GM21825 (cell line): ENCODE measurements at regions not wholly inside any gene's neighbourhood (a gene's known extent, or its start where the extent isn't known, plus 50 kb on each side); places are given as distances from the start of the nearest gene placed in this dataset.
"Not testable (repeated sequence)": the region's sequence is repeated elsewhere in the genome, so short reads cannot be mapped to it uniquely, and the experiment has no call there.

Source experiments
- ATAC-seq: cut with Tn5 transposase; IDR thresholded peaks from one replicate; pipeline ENCODE4 v1.9.1; 2021; ENCODE audit warnings: mild to moderate bottlenecking, moderate library complexity; ENCODE audit not compliant: unreplicated experiment

DNA sequence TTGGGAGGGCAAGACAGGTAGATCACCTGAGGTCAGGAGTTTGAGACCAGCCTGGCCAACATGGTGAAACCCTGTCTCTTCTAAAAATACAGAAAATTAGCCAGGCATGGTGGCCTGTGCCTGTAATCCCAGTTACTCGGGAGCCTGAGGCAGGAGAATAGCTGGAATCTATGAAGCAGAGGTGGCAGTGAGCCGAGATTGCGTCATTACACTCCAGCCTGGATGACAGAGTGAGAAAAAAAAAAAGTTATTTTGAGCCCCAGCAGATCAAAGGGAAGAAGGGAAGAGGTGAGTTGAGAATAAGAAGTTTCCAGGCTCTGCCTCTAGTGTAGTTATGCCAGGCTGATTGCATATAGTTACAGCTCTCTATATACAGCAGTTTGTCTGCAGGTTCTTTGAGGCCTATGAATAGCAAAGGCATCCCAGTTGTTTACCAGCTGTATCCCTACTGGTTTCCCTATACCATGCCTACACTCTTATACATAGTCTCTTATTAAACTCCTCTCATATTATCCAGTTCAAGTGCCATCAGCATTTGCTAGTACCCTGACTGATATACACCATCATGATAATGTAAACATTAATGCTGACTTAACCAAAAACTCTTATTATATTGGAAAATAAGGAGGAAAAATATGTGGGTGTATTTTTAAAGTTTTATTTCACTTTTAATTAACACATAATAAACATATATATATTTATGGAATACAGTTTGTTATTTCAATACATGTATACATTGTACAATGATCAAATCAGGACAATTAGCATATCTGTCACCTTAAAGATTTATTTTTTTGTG lies 823.6 kb upstream of the ADGRB3 start:
- ATAC-seq: no peak

DNA sequence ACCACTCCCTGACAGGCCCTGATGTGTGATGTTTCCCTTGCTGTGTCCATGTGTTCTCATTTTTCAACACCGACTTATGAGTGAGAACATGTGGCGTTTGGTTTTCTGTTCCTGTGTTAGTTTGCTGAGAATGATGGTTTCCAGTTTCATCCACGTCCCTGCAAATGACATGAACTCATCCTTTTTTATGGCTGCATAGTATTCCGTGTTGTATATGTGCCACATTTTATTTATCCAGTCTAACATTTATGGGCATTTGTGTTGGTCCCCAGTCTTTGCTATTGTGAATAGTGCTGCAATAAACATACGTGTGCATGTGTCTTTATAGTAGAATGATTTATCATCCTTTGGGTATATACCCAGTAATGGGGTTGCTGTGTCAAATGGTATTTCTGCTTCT lies 830.3 kb upstream of the ADGRB3 start:
- ATAC-seq: not testable (repeated sequence)

- ATAC-seq: no peak
These were observed 832.3 kb upstream of the ADGRB3 start for GRCh38 chr6:67802771-67803170.

- ATAC-seq: no peak
These were observed 842.1 kb upstream of the ADGRB3 start for GRCh38 chr6:67792996-67793395.

- ATAC-seq: no peak
These were observed 844.5 kb upstream of the ADGRB3 start for GRCh38 chr6:67790569-67790968.

- not testable (repeated sequence) for ATAC-seq
These were observed 848.0 kb upstream of the ADGRB3 start for GRCh38 chr6:67787119-67787518.

GRCh38 chr6:67779876-67780275 lies 855.2 kb upstream of the ADGRB3 start:
- no peak for ATAC-seq

DNA sequence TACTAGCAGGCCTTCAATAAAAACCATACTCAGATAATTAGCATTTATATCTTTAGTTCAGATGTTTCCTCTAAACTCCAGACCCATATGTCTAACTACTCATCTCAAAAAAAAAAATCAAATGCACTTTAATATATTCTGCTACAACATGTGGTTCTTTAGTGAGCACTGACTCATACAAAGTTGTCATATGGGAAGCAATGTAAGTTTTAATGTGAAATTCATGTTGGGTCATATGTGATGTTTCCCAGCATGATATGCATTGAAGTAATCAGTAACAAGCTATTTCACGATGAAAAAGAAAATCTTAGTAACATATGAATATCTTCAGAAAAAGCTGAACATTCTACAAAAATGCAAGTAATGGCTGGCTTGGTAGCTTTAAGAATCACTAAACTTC lies 859.7 kb upstream of the ADGRB3 start:
- ATAC-seq: no peak

DNA sequence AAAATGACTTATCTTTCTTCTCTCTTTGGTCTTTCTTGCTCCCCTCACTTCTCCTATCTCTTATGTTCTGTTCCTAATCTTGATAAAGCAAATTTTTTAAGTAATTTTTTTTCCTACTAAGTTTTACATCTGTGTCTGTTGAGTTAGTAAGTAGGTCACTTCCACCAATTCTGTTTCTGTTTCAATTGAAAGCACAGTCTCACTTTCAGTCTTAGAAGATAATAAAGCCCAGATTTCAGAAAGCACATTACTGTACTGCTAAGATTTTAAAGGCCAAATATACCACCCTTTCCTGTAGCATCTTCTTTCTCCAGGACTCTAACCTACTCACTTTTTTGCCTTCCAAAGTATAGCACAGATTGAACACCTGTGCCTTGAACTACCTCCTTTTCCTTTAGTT lies 866.1 kb upstream of the ADGRB3 start:
- no peak for ATAC-seq

GRCh38 chr6:67767046-67767822 lies 867.8 kb upstream of the ADGRB3 start:
- ATAC-seq: not testable (repeated sequence)

- no peak for ATAC-seq
These were observed 869.0 kb upstream of the ADGRB3 start for GRCh38 chr6:67766057-67766456.

DNA sequence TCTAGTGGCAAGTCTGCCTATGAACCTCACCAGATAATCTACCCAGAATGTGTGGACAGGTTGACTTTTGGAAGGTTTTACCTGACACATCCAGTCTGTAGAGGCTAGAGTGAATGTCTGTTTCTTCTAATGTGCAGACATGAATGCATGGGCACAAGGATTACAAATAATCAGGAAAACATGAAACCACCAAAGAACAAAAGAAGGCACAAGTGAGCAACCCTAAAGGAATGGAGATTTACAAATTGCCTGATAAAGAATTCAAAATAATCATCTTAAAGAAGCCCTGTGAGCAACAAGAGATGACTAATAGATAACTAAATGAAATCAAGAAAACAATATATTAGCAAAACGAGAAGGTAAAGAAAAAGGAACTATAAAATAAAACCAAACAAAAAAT lies 876.1 kb upstream of the ADGRB3 start:
- ATAC-seq: no peak

- ATAC-seq: no peak
These were observed 877.5 kb upstream of the ADGRB3 start for GRCh38 chr6:67757465-67758033.

DNA sequence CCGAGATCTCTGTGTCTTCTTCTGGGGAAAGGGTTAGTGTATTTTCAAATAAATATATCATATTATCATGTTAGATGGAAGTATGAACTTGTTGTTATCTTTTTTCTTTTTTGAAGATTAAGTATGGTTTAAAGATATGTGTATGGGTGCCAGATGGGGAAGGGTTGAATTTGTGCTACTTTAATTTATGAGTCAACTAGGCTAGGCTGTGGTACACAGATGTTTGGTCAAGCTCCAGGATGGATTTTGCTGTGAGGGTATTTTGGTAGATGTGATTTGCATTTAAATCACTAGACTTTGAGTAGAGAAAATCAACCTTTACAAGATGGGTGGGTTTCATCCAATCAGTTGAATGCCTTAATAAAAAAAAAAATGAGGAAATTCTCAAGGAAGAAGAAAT lies 886.6 kb upstream of the ADGRB3 start:
- ATAC-seq: no peak

DNA sequence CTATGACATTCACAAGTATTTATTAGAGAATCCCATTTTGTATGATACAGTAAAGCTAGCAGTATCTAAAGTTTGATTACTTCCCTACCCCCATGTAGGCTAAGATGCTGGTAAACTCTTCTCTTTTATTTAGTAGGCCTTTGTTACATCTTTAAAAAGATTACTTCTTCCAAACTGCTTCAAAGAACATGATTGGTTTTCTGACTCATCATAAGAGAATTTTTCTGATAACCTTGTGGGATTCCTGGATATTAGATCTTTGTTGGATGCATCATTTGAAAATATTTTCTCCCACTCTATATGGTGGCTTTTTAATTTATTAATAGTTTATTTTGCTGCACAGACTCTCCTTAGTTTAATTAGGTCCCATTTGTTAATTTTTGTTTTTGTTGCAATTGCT lies 898.3 kb upstream of the ADGRB3 start:
- no peak for ATAC-seq

- ATAC-seq: no peak
These were observed 898.9 kb upstream of the ADGRB3 start for GRCh38 chr6:67736161-67736560.

DNA sequence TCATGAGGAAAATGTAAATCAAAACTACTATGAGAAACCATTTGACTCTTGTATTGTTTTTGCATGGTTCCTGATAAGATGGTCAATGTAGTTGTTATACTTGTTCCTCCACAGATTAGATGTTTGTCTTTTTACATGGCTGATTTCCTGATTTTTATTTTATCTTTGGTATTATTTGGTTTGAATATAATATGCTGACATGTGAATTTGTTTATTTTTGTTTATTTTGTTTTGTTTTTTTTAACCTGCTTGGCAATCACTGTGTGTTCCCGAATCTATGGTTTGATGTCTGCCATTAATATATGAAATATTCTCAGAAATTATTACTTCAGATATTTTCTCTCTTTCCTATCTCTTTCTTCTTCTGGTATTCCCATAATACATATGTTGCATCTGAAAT lies 899.5 kb upstream of the ADGRB3 start:
- ATAC-seq: no peak

DNA sequence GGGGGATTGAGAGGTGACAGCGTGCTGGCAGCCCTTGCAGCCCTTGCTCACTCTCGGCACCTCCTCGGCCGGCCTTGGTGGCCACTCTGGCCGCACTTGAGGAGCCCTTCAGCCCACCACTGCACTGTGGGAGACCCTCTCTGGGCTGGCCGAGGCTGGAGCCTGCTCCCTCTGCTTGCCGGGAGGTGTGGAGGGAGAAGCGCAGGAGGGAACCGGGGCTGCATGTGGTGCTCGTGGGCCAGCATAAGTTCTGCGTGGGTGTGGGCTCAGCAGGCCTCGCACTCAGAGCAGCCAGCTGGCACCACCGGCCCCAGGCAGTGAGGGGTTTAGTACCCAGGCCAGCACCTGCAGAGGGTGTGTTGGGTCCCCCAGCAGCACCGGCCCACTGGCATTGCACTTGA lies 912.2 kb upstream of the ADGRB3 start:
- no peak for ATAC-seq

- ATAC-seq: no peak
These were observed 917.8 kb upstream of the ADGRB3 start for GRCh38 chr6:67717281-67717680.

- no peak for ATAC-seq
These were observed 928.7 kb upstream of the ADGRB3 start for GRCh38 chr6:67706388-67706787.

DNA sequence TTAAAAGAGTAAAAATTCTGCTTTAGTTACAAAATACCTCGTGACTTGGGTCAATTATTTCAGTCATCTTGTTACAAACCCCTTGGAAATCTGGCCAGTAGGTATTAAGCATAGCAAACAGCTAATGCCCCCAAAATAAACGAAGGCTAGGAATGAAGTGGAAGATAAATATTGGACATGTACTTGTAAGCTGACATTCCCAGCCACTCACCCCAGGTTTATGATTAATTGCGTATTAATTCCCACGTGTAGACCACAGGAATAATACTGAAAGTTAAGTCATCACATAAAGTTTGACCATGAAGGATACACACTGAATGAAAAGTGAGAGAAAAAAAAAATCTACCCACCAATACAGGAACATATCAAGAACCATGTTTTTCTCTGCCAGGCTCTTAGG lies 936.5 kb upstream of the ADGRB3 start:
- no peak for ATAC-seq

- ATAC-seq: no peak
These were observed 941.0 kb upstream of the ADGRB3 start for GRCh38 chr6:67694127-67694526.
